ENCODE measurements at regions not wholly inside any gene's neighbourhood (a gene's known extent, or its start where the extent isn't known, plus 50 kb on each side); places are given as distances from the start of the nearest gene placed in this dataset.
"Not testable (repeated sequence)": the region's sequence is repeated elsewhere in the genome, so short reads cannot be mapped to it uniquely, and the experiment has no call there.

- FAIRE-seq: no peak
Measured at GRCh38 chr13:90027409-90027808, 1320.1 kb upstream of the MIR17HG start.

GRCh38 chr13:90032313-90032712 is 1315.2 kb upstream of the MIR17HG start:
- FAIRE-seq: no peak

GRCh38 chr13:90032841-90033493 is 1314.5 kb upstream of the MIR17HG start:
- no peak for FAIRE-seq

GRCh38 chr13:90039516-90039915 is 1308.0 kb upstream of the MIR17HG start:
- no peak for FAIRE-seq

- FAIRE-seq: no peak
Measured at GRCh38 chr13:90047600-90047999, 1299.9 kb upstream of the MIR17HG start.

- no peak for FAIRE-seq
Measured at GRCh38 chr13:90049989-90050671, 1297.4 kb upstream of the MIR17HG start.

- no peak for FAIRE-seq
Measured at GRCh38 chr13:90055121-90055520, 1292.4 kb upstream of the MIR17HG start.

- FAIRE-seq: no peak
Measured at GRCh38 chr13:90055760-90056159, 1291.7 kb upstream of the MIR17HG start.

GRCh38 chr13:90064226-90064625 is 1283.3 kb upstream of the MIR17HG start:
- FAIRE-seq: not testable (repeated sequence)

- no peak for FAIRE-seq
Measured at GRCh38 chr13:90068658-90069057, 1278.8 kb upstream of the MIR17HG start.

GRCh38 chr13:90070362-90070761 is 1277.1 kb upstream of the MIR17HG start:
- FAIRE-seq: no peak

- FAIRE-seq: no peak
Measured at GRCh38 chr13:90070837-90071525, 1276.5 kb upstream of the MIR17HG start.

GRCh38 chr13:90084684-90085290 is 1262.7 kb upstream of the MIR17HG start:
- FAIRE-seq: no peak

GRCh38 chr13:90089051-90089450 is 1258.4 kb upstream of the MIR17HG start:
- FAIRE-seq: peak; percentile 17

- no peak for FAIRE-seq
Measured at GRCh38 chr13:90091611-90092010, 1255.9 kb upstream of the MIR17HG start.

GRCh38 chr13:90094357-90094756 is 1253.1 kb upstream of the MIR17HG start:
- FAIRE-seq: no peak

- FAIRE-seq: no peak
Measured at GRCh38 chr13:90098577-90098976, 1248.9 kb upstream of the MIR17HG start.

GRCh38 chr13:90099847-90100246 is 1247.6 kb upstream of the MIR17HG start:
- no peak for FAIRE-seq

- no peak for FAIRE-seq
Measured at GRCh38 chr13:90103099-90103784, 1244.2 kb upstream of the MIR17HG start.

GRCh38 chr13:90104764-90105163 is 1242.7 kb upstream of the MIR17HG start:
- no peak for FAIRE-seq

GRCh38 chr13:90105276-90105675 is 1242.2 kb upstream of the MIR17HG start:
- no peak for FAIRE-seq

- FAIRE-seq: no peak
Measured at GRCh38 chr13:90105849-90106496, 1241.5 kb upstream of the MIR17HG start.

- no peak for FAIRE-seq
Measured at GRCh38 chr13:90107661-90108060, 1239.8 kb upstream of the MIR17HG start.
